HG03139 (cell line): ENCODE measurements at regions not wholly inside any gene's neighbourhood (a gene's known extent, or its start where the extent isn't known, plus 50 kb on each side); places are given as distances from the start of the nearest gene placed in this dataset.
"Not testable (repeated sequence)": the region's sequence is repeated elsewhere in the genome, so short reads cannot be mapped to it uniquely, and the experiment has no call there.

Experiments
- ATAC-seq: cut with Tn5 transposase; IDR thresholded peaks from one replicate; pipeline ENCODE4 v1.9.1; 2021; ENCODE audit not compliant: unreplicated experiment

DNA sequence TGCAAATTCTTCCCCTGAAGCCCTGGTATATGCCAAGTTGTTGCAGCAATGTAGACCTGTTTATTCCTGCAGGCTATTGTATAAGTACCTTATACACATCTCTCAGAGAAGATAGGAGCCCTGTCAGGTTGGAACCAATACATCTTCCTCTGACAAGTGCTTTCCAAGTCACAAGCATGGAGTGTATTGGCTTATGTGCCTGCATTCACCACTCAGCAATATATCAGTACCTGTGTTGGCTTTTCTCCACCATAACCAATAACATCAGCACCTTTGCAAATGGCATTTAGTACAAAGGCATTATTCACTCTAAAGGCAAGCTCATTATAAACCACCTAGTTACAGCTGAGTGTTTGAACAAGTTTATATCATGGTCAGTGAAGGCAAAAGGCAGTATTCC, 611.7 kb upstream of the CNTN5 start:
- ATAC-seq: no peak

DNA sequence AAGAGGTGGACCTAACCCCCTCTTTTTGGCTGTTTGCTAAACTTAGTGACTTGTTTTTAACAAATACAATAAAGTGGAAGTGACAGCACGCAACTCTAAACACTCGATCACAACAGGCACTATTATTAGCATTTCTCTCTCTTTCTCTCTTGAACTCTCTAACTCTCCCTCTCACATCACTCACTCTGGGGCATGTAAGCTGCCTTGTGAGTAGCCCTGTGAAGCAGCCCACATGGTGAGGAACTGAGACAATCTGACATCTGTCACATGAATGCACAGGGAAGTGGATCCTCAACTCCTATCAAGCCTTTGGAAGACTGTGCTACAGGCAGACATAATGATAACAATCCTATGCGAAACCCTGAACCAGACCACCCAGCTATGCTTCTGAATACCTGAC, 609.0 kb upstream of the CNTN5 start:
- ATAC-seq: no peak

DNA sequence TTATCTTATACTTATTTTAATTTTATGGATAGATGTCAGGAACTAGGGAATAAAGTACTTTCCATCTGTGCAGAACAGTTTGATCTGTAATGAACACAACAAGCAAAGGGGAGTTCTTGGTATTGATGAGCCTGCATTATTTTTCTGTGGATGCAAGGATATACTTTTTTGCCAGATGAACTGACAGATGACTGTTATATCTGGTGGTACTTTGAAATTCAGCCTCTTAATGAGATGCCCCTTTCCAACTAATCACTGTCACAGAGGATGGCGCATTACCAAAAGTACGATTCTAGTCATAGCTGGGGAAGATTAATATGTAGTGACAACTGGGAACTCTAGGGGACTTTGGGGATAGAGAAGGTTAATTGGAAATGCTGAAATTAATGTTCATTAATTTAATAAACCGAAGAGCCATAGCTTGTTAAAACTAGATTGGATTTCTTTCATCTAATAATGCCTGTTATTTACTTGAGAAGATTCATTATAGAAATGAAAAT, 603.4 kb upstream of the CNTN5 start:
- no peak for ATAC-seq

DNA sequence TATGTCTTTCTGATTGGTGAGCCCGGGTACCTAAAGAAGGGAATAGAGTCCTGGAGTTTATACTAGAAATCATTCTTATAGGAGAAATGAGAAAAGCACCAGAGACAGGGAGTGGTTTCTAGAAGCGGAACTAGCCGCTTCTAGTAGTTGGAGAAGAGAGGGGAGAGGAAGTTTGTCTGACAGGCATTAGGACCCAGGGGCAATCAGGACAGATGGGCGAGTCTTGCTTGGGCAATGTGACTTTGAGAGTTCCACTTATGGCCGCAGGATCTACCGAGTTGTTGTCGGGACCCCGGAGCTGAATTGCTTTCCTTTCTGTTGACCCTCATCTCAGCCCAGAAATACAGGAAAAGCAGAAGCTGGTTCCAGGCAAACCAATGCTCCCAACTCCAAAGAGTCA, 596.8 kb upstream of the CNTN5 start:
- ATAC-seq: no peak

DNA sequence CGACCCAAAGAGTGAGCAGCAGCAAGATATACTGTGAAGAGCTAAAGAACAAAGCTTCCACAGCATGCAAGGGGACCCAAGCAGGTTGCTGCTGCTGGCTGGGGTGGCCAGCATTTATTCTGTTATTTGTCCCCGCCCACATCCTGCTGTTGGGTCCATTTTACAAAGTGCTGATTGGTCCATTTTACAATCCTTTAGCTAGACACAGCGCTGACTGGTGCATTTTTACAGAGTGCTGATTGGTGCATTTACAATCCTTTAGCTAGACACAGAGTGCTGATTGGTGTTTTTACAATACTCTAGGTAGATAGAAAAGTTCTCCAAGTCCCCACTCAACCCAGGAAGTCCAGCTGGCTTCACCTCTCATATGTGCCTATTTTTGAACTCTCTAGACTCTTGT, 596.0 kb upstream of the CNTN5 start:
- ATAC-seq: not testable (repeated sequence)

DNA sequence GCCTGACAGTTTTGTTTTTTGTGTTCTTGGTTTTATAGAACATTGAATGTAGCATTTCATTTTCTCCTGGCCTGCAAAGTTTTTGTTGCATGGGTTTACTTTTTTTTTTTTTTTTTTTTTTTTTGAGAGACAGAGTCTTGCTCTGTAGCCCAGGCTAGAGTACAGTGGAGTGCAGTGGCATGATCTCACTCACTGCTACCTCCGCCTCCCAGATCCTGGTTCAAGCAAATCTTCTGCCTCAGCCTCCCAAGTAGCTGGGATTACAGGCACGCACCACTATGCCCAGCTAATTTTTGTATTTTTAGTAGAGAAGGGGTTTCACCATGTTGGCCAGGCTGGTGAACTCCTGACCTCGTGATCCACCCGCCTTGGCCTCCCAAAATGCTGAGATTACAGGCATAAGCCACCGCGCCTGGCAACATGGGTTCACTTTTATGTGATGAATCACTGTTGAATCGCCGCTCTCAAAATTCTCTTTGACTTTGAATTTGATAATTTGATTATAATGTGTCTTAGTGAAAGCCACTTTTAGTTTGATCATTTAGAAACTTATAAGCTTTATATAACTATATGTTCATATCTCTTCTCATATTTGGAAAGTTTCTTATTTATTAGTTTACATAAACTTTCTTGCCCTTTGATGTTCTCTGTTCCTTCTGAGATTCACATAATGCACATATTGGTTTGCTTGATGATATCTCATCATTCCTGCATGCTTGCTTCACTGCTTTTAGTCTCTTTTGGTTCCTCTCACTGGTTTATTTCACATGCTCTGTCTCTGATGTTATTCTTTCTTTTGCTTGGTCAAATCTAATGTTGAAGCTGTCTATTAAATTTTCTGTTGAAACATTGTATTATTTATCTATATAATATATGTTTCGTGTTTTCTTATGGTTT, 589.0 kb upstream of the CNTN5 start:
- no peak for ATAC-seq

DNA sequence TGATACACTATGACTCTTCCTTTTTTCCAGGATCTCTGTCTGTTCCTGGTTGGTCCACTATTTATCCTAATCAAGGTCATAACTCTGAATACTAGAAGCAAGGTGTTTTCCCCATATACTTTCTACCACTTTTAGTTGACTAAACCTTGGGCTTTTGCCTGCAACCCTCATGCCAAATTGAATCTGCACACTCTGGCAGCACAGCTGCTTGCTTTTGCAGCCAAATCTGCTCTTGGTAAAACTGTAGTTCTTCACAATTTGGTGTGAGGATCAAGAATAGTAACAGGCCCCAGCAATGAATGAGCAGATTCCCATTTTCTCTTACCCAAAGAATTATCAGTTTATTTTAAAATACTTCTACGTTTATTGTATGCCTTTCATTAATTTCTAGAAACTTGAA, 586.5 kb upstream of the CNTN5 start:
- ATAC-seq: no peak

DNA sequence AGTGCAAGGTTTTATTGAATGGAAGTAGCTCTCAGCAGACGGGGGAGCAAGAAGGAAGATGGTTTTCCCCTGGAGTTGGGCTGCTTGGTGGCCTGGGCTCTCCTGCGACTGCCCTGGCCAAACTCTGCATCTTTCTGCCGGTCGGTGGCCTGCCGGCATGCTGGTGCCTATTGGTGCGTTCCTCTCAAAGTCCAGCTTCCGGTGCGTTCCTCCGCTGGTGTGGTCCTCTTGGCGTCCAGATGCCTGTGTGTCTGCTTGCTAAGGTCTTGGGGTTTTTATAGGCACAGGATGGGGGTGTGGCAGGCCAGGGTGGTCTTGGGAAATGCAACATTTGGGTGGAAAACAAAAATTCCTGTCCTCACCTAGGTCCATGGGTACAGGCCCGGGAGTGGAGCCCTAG, 567.4 kb upstream of the CNTN5 start:
- ATAC-seq: no peak

DNA sequence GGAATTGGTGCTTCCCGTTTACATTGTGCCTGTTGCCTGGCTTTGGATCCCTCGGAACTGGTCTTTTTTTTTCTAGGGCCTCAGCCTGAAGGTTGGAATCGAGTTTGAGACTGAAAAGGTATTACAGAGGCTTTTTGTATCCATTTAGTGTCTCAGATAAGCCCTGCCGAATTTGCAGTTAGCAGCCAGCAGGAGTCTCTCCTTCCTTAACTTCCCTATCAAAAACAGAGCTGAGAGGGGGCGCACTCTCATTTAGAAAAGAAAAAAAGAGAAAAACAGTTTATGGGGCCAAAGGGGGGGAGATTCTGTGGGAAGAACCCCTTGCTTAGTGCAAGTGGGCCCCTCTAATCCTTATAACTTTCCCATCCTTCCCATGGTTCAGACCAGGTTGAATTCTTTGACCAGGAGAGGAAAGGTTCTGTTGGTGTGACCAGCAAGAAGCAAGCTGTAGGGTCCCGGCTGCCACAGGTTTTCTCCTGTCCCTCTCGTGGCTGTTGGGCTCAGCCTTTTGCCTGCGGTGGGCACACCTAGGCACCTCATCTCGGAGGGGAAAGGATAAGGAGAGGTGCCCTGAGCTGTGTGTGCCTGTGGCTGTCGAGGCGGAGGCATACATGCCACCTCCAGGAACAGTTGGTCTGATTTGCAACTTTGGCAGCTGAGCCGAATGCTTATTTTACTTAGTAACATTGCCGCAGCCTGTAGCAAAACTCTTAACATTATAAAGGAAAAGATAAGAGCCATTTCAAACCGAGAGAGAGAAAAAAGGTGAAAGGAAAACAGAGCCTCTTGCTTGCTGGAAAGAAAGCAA, 565.0 kb upstream of the CNTN5 start:
- no peak for ATAC-seq

DNA sequence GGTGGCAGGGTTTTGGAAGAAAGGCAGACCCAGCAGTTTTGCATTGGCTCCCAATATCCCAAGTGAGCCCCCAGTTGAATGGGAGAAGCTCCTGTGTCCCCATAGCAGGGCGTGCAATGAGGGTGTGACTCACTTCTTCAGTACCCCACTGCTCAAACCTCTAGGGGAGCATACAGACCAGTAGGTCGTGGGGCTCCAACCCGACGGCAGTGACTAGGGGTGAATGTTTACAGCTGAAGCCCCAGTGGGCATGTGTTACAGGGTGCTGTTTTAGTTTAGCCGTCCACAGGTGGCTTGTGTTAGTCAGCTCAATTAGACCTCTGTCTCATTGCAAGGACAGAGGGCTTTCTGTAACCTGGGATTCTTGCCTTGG, 564.5 kb upstream of the CNTN5 start:
- ATAC-seq: no peak

DNA sequence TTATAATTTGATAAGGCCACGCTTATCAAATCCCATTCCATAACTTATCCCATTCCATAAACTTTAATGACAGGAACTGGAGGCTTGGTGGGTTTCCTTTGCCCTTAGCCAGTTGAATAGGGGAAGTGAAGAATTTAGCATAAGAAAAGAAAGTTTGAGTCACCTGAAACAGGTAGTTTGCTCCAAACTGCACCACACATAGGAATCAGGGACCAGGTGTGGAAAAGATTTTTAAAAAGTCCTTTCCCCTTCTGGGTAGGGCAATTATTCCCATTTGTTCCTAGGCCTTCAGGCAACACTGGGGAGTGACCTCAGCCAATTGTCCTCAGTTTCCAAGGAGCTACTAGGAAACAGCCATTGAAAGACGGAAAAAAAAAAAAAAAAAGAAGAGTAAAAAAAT, 525.7 kb upstream of the CNTN5 start:
- ATAC-seq: no peak

DNA sequence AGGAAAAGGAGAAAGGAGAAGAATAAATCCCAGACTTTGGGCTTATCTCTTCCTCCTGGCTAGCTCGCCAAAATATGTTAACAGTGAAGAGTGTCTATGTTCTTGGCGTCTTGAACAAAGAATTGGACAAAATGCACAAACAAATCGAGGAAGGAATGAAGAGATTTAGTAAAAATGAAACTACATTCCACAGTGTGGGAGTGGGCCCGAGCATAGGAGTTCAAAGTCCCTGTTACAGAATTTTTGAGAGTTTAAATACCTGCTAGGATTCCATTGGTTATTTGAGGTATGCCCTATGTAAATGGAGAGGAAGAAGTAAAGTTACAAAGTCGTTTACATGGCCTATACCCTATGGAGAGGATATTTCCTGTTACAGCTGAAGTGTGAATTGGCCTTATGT, 525.1 kb upstream of the CNTN5 start:
- no peak for ATAC-seq

DNA sequence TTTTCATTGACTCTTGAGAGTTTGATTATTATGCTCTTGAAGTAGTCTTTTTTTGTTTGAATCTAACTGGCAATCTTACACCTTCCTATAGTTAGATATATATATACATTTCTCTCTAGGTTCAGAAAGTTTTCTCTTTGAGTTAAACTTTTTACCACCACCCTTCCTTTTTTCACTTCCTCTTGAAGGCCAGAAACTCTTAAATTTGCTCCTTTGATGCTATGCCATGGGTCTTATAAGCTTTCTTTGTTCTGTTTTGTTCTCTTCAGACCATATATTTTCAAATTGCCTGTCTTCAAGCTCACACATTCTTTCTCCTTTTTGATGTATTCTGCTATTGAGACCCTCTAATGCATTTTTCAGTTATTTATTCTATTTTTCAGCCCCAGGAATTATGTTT, 513.5 kb upstream of the CNTN5 start:
- ATAC-seq: no peak

DNA sequence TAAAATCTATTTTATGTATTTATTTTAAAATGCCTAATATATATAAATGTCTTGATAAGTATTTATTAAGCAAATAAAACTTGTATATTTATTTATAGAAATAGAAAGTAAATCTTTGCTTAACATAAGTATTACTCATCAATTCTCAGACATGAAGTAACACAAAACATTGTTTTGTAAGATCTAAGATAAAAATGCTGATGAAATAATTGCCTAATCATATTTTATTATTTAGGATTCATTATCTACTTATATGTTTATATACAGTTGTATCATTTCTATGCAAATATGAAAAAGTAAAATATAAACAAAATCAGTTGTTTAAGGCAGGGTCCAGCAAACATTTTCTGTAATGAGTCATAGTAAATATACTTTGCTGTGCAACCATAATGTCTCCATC, 507.8 kb upstream of the CNTN5 start:
- ATAC-seq: no peak

DNA sequence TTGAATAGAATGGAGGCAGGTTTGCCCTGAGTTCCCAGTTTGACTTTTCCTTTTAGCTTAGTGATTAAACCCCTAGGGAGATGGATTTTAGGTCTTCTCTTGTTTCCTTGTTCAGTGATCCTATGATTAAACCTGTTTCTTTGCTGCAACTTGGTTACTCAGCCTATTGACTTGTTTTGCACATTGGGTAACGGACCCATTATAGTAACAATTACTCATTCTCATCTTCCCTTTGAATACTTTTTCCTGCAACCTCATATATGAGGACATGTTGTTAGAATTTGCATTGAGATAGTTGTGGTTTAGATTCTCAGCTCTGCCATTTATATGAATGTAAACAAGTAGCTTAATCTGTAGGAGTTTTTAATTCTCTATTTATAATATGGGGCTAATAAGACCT, 489.2 kb upstream of the CNTN5 start:
- ATAC-seq: no peak

DNA sequence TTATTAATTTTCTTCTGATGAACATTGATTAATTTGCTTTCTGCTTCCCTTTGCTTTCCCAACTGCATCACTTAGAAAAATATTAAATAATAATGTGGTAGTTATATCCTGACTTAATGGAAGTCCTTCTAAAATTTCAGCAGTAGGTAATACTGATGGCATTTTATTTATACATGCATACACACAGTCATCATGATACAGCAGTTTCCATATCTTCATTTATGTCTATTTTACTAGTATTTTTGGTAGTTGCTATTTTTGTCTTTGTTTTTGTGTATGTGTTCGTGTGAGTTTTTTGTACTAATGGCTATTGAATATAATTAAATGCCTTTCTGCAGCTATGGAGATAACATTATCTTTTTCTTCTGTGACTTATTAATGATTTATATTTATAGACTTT, 484.7 kb upstream of the CNTN5 start:
- ATAC-seq: no peak

DNA sequence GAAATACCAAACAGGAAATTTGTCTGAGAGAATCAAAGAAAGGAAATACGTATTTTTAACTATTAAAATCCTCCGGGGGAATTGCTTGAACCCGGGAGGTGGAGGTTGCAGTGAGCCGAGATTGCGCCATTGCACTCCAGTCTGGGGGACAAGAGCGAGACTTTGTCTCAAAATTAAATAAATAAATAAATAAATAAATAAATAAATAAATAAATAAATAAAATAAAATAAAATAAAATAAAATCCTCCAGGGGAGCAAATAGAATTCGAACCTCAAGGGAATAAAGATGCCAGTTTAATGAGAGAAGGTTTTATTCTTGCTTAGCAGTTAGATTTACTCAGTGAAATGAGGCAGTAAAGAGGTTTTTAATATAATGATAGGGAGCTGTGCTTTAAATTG, 482.4 kb upstream of the CNTN5 start:
- ATAC-seq: not testable (repeated sequence)

DNA sequence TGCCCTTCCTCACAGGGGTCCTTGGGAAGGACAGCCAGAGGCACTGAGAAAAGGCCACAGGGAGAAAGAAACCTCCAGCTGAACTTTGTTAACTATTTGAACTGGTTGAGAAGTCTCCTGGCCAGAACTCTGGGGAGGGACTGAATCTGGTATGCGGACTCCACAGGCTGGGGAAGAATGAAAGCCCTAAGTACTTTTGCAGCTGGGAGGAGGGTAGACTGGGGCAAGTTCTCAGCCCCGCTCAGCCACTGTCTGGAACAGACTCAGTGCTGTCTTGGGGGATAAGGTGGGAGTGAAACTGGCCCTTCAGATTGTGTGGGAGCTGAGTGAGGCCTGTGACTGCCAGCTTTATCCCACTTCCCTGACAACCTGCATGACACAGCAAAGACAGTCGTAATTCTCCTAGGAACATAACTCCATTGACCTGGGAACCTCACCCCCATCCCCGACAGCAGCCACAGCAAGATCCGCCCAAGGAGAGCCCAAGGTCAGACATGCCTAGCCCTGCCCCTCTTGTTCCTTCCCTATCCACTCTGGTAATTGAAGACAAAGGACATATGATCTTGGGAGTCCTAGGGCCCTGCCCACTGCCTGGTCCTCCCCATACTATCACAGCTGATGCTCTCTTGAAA, 475.1 kb upstream of the CNTN5 start:
- ATAC-seq: no peak

DNA sequence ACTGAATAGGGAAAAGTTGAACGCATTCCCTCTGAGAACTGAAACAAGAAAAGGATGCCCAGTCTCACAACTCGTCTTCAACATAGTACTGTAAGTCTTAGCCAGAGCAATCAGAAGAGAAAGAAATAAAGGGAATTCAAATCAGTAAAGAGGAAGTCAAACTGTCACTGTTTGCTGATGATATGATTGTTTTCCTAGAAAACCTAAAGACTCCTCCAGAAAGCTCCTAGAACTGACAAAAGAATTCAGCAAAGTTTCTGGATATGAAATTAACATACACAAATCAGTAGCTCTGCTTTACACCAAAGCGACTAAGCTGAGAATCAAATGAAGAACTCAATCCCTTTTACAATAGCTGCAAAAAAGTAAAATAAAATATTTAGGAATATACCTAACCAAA, 471.2 kb upstream of the CNTN5 start:
- no peak for ATAC-seq

DNA sequence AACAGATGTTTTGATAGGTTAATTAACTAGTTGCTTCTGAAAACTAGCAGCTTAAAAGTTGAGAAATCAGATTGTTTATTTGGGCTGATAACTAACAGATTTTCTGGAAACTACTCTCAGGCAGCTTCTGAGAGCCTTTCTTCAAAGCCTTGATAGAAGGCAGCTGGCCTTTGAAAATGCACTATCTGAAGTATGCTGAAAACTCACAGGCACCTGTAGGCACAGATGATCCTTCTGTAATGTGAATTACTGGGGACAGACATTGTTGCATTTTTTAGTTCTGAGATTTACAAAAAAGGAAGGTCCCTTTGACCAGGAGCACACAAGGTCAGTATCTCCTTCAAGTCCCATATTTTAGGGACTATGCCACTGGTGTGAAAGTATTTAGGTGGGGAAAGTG, 460.8 kb upstream of the CNTN5 start:
- no peak for ATAC-seq

DNA sequence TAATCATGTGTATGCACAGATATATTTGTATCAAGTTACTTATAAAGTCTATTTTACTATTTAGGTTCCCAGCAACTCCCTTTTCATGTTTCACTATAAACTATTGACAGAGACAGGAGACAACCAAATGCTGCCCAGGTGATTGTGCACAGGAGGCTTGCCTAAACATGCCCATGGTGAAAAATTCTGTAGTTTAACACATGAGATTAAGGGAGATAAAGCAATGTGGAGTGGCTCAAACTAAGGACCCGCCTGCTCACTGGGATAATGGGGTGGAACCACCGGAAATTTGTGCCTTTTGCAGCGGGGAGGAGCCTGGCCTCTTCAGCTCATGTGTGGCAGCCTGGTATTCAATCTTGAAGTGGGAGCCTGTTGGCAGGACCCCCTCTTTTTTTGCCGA, 459.5 kb upstream of the CNTN5 start:
- ATAC-seq: no peak

DNA sequence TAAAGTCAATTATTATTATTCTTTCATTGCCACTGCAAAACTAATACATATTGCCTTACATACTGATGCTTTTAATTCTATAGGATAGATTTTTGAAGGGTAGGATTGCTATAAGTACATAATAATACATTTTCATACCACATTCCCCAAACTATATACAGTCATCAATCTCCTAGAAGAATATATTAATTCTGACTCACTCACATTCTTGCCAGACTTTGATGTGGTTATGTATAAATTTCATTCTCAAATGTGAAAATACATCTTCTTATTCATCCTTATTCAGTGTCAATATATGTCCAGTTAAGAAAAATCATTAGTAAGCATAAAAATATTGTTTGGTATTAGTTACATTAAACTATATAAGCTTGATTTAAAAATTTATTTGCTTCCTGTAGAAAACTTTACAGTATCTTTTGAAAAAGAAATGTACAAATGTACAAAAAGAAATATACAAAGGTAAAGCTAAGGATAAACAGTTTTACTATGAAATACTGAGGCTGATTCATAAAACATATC, 458.8 kb upstream of the CNTN5 start:
- ATAC-seq: no peak
